NCI-H2171 treated with DMSO at 0.1 percent for 48 hours (cell line): ENCODE measurements at regions not wholly inside any gene's neighbourhood (a gene's known extent, or its start where the extent isn't known, plus 50 kb on each side); places are given as distances from the start of the nearest gene placed in this dataset.
"Not testable (repeated sequence)": the region's sequence is repeated elsewhere in the genome, so short reads cannot be mapped to it uniquely, and the experiment has no call there.

Experiments used
- DNase-seq: peaks from one replicate; lab custom pipeline; 2025; lab: John Stamatoyannopoulos, UW

GRCh38 chr2:2484301-2484700 lies 153.2 kb upstream of the MYT1L start:
- no peak for DNase-seq

- no peak for DNase-seq
Observed at GRCh38 chr2:2482851-2483250, 151.8 kb upstream of the MYT1L start.

GRCh38 chr2:2472881-2473280 lies 141.8 kb upstream of the MYT1L start:
- DNase-seq: no peak

GRCh38 chr2:2472044-2472443 lies 141.0 kb upstream of the MYT1L start:
- DNase-seq: no peak

- no peak for DNase-seq
Observed at GRCh38 chr2:2466534-2466933, 135.5 kb upstream of the MYT1L start.

- DNase-seq: no peak
Observed at GRCh38 chr2:2464643-2465042, 133.6 kb upstream of the MYT1L start.

GRCh38 chr2:2464094-2464493 lies 133.0 kb upstream of the MYT1L start:
- DNase-seq: no peak

GRCh38 chr2:2456721-2457120 lies 125.6 kb upstream of the MYT1L start:
- no peak for DNase-seq

- DNase-seq: no peak
Observed at GRCh38 chr2:2455151-2455550, 124.1 kb upstream of the MYT1L start.

GRCh38 chr2:2452961-2453360 lies 121.9 kb upstream of the MYT1L start:
- DNase-seq: no peak

- DNase-seq: not testable (repeated sequence)
Observed at GRCh38 chr2:2451275-2451674, 120.2 kb upstream of the MYT1L start.

- DNase-seq: no peak
Observed at GRCh38 chr2:2448178-2448577, 117.1 kb upstream of the MYT1L start.

GRCh38 chr2:2422621-2423020 lies 91.5 kb upstream of the MYT1L start:
- no peak for DNase-seq

- no peak for DNase-seq
Observed at GRCh38 chr2:2413525-2413924, 82.5 kb upstream of the MYT1L start.

GRCh38 chr2:2410987-2411386 lies 79.9 kb upstream of the MYT1L start:
- no peak for DNase-seq

- no peak for DNase-seq
Observed at GRCh38 chr2:2409481-2409880, 78.4 kb upstream of the MYT1L start.

GRCh38 chr2:2405780-2406179 lies 74.7 kb upstream of the MYT1L start:
- DNase-seq: no peak

- DNase-seq: no peak
Observed at GRCh38 chr2:2400286-2401038, 69.4 kb upstream of the MYT1L start.

GRCh38 chr2:2399396-2399795 lies 68.3 kb upstream of the MYT1L start:
- no peak for DNase-seq

GRCh38 chr2:2392332-2392731 lies 61.3 kb upstream of the MYT1L start:
- DNase-seq: no peak

- no peak for DNase-seq
Observed at GRCh38 chr2:2389215-2389614, 58.1 kb upstream of the MYT1L start.
